Colonic mucosa (tissue), 4 donors: ENCODE measurements at regions not wholly inside any gene's neighbourhood (a gene's known extent, or its start where the extent isn't known, plus 50 kb on each side); places are given as distances from the start of the nearest gene placed in this dataset.

Source experiments
- DNase-seq: peaks from one replicate; pipeline ENCODE4 v3.0.0-alpha.2; 2020
- H3K27ac ChIP-seq: fragments of 200-600 bp; one replicate; pipeline ENCODE4 v1.8.0; 2021
- H3K27me3 ChIP-seq: fragments of 200-600 bp; one replicate; pipeline ENCODE4 v1.8.0; 2021
- H3K36me3 ChIP-seq: fragments of 200-600 bp; one replicate; pipeline ENCODE4 v1.8.0; 2021
- H3K4me1 ChIP-seq: fragments of 200-600 bp; one replicate; pipeline ENCODE4 v1.8.0; 2021; ENCODE audit warnings: mild to moderate bottlenecking
- H3K4me3 ChIP-seq: fragments of 200-600 bp; one replicate; pipeline ENCODE4 v1.8.0; 2021
- H3K9ac ChIP-seq, 2 donors: one replicate each; pipeline ENCODE4 v1.7.0; 2013; ENCODE audit warnings: control low read depth in 2 of 2, low read depth in 2 of 2, low read length in 2 of 2
- H3K9me3 ChIP-seq: fragments of 200-600 bp; one replicate; pipeline ENCODE4 v1.8.0; 2021
- CTCF ChIP-seq: fragments of 200-600 bp; IDR thresholded peaks from one replicate; pipeline ENCODE4 v1.8.0; 2022; ENCODE audit warnings: antibody characterized with exemption, mild to moderate bottlenecking
- intact Hi-C: fragments of 100-400 bp; cut with DNase I; formaldehyde crosslinking; loops from one replicate; pipeline ENCODE4 v1.14.1; 2022
- donor health status: healthy.
- donor health status: DM: no; HTN: no; CAD: no.
- donor health status: DM: no; HTN: no; CAD: no.

- intact Hi-C loops = no loop called here
- Histone ChIP-seq H3K27me3 (no peaks in the 10 kb centered on the region), H3K9ac (no peak overlapping the region), H3K36me3 (no peaks in the 10 kb centered on the region), H3K4me1 (no peaks in the 10 kb centered on the region), H3K4me3 (no peak overlapping the region), H3K9me3 (no peaks in the 10 kb centered on the region), H3K27ac (no peak overlapping the region)
- DNase-seq = no peak
- no peak for TF ChIP-seq CTCF
These were observed 168.1 kb downstream of the NXPE2 start for GRCh38 chr11:114846416-114846791.

- Histone ChIP-seq H3K9me3 (no peaks in the 10 kb centered on the region), H3K27ac (no peak overlapping the region), H3K27me3 (no peaks in the 10 kb centered on the region), H3K4me3 (no peak overlapping the region), H3K4me1 (no peaks in the 10 kb centered on the region), H3K9ac (no peak overlapping the region), H3K36me3 (no peaks in the 10 kb centered on the region)
- DNase-seq = no peak
- TF ChIP-seq CTCF = no peak
- intact Hi-C loops = no loop called here
These were observed 169.1 kb downstream of the NXPE2 start for GRCh38 chr11:114847306-114847975.

GRCh38 chr11:114848027-114848426, 169.7 kb downstream of the NXPE2 start:
- no peaks in the 10 kb centered on the region for H3K27me3 ChIP-seq
- no peaks in the 10 kb centered on the region for H3K4me1 ChIP-seq
- H3K4me3 ChIP-seq = no peak overlapping the region
- no peak for TF ChIP-seq CTCF
- no peak for DNase-seq
- H3K27ac ChIP-seq = no peak overlapping the region
- intact Hi-C loops = no loop called here
- H3K36me3 ChIP-seq = no peaks in the 10 kb centered on the region
- H3K9ac ChIP-seq = no peak overlapping the region
- no peaks in the 10 kb centered on the region for H3K9me3 ChIP-seq

GRCh38 chr11:114857281-114857680, 179.0 kb downstream of the NXPE2 start:
- Histone ChIP-seq H3K36me3 (no peaks in the 10 kb centered on the region), H3K27ac (no peak overlapping the region), H3K4me3 (no peak overlapping the region), H3K4me1 (no peaks in the 10 kb centered on the region), H3K27me3 (no peaks in the 10 kb centered on the region), H3K9me3 (no peaks in the 10 kb centered on the region), H3K9ac (no peak overlapping the region)
- intact Hi-C loops = no loop called here
- no peak for DNase-seq
- TF ChIP-seq CTCF = no peak

DNA sequence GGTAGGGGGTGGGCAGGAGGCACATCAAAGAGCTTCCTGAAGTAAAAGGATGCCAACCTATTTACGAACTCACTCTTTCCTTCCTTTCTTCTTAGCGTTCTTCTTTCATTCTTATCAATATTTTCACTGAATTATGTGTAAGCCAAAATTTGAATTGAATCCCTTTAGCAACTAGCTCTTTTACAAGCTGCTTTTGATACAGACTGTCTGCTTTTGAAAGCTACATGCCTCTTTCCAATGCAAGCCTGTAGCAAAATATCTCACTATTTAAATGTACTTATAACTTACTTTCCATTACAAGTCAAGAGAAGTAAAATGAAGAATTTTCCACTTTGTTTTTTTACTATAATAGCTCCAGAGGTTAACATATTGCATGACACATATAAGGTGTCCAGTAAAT, 186.6 kb downstream of the NXPE2 start:
- Histone ChIP-seq H3K9me3 (no peaks in the 10 kb centered on the region), H3K36me3 (no peaks in the 10 kb centered on the region), H3K4me1 (no peaks in the 10 kb centered on the region), H3K9ac (no peak overlapping the region), H3K27ac (no peak overlapping the region), H3K4me3 (no peak overlapping the region), H3K27me3 (no peaks in the 10 kb centered on the region)
- no peak for DNase-seq
- TF ChIP-seq CTCF = no peak
- intact Hi-C loops = no loop called here
